ENCODE measurements at regions not wholly inside any gene's neighbourhood (a gene's known extent, or its start where the extent isn't known, plus 50 kb on each side); places are given as distances from the start of the nearest gene placed in this dataset.

- no peaks in the 10 kb centered on the region for H3K9me3 ChIP-seq
- no peaks in the 10 kb centered on the region for H3K27me3 ChIP-seq (ENCODE audit: insufficient read depth)
- no peaks in the 10 kb centered on the region for H3K36me3 ChIP-seq (replicated peaks in 1 of 2; ENCODE audit: control insufficient read depth in 1 of 2, insufficient read depth in 2 of 2, low read length in 1 of 2)
- peaks cover 0 to 10% of the 10 kb centered on the region in 2 experiments; a peak in 1 of 4 replicates for H3K4me1 ChIP-seq (ENCODE audit: control insufficient read depth in 1 of 2, insufficient read depth in 2 of 2, low read depth in 1 of 2, low read length in 1 of 2)
- H3K4me3 ChIP-seq (ENCODE audit: low read depth in 2 of 2, low read length in 1 of 2), result no peak overlapping the region
- H3K27ac ChIP-seq (ENCODE audit: low read depth in 2 of 2, low read length in 1 of 2), result no peak overlapping the region
- H2AFZ ChIP-seq (ENCODE audit: low read depth), result no peak overlapping the region
- H3K9me2 ChIP-seq, result no peaks in the 10 kb centered on the region
- peaks cover under 1% of the 10 kb centered on the region for H3F3A ChIP-seq (replicated peaks; ENCODE audit: insufficient read depth)
- H3K9ac ChIP-seq, result no peak overlapping the region
- no peak for DNase-seq
- ChIA-PET POLR2A (no interaction called here), CTCF (interaction anchor here (1.1 to 2.7 kb wide), 3 partner anchors 9 to 69 kb away, joined by 3 to 17 read pairs (median 3); no protein-coding TSS in a partner anchor)
- WGBS (ENCODE audit: low lambda C conversion rate), result 31% methylated on average over 2 of the region's 3 CpGs
- no peaks in the 10 kb centered on the region for H4K20me1 ChIP-seq (ENCODE audit: insufficient read depth)
- TF ChIP-seq CHD2 (IDR thresholded peaks at IDR 0.05; ENCODE audit: low read length, partially characterized antibody), result no peak
- TF ChIP-seq REST (IDR thresholded peaks at IDR 0.05; ENCODE audit: low read depth, low read length), result no peak
- TF ChIP-seq MAX (IDR thresholded peaks at IDR 0.05; ENCODE audit: low read depth), result no peak
- no peak overlapping the region for H3K4me2 ChIP-seq
- H3K79me2 ChIP-seq (ENCODE audit: insufficient read depth), result no peaks in the 10 kb centered on the region
Measured at GRCh38 chr3:181288145-181288544, 298.6 kb upstream of the DNAJC19 start.

GRCh38 chr3:181279239-181279565 is 289.7 kb upstream of the DNAJC19 start:
- Histone ChIP-seq H3K9me2 (no peaks in the 10 kb centered on the region), H3K9ac (no peak overlapping the region), H3K4me1 (ENCODE audit: control insufficient read depth in 1 of 2, insufficient read depth in 2 of 2, low read depth in 1 of 2, low read length in 1 of 2) (no peaks in the 10 kb centered on the region; a peak in 1 of 4 replicates), H3K79me2 (ENCODE audit: insufficient read depth) (no peaks in the 10 kb centered on the region), H4K20me1 (ENCODE audit: insufficient read depth) (no peaks in the 10 kb centered on the region), H3K27ac (ENCODE audit: low read depth in 2 of 2, low read length in 1 of 2) (no peak overlapping the region), H3K27me3 (ENCODE audit: insufficient read depth) (no peaks in the 10 kb centered on the region), H3K4me2 (no peak overlapping the region), H2AFZ (ENCODE audit: low read depth) (no peak overlapping the region), H3K36me3 (replicated peaks in 1 of 2; ENCODE audit: control insufficient read depth in 1 of 2, insufficient read depth in 2 of 2, low read length in 1 of 2) (no peaks in the 10 kb centered on the region), H3K9me3 (no peaks in the 10 kb centered on the region), H3F3A (replicated peaks; ENCODE audit: insufficient read depth) (no peaks in the 10 kb centered on the region), H3K4me3 (ENCODE audit: low read depth in 2 of 2, low read length in 1 of 2) (no peak overlapping the region)
- POLR2A ChIA-PET, result no interaction called here
- TF ChIP-seq YY1 (IDR thresholded peaks at IDR 0.05; ENCODE audit: low read depth), result no peak
- TF ChIP-seq USF2 (IDR thresholded peaks at IDR 0.05; ENCODE audit: borderline replicate concordance, low read depth, low read length), result no peak
- TF ChIP-seq GATA2 (CRISPR knock-in tag; IDR thresholded peaks at IDR 0.05), result no peak
- peak; percentile 72 for TF ChIP-seq RAD21 (IDR thresholded peaks at IDR 0.05; ENCODE audit: low read length)
- no peak for TF ChIP-seq FOXJ3 (CRISPR knock-in tag; IDR thresholded peaks at IDR 0.05)
- peak; percentile 31; the same call in 1 of the 2 replicates for TF ChIP-seq SMC3 (IDR thresholded peaks at IDR 0.05; ENCODE audit: low read depth, low read length)
- TF ChIP-seq JUND (IDR thresholded peaks at IDR 0.05), result no peak
- TF ChIP-seq MXI1 (IDR thresholded peaks at IDR 0.05; ENCODE audit: low read depth, low read length), result no peak
- no peak for TF ChIP-seq TCF12 (IDR thresholded peaks at IDR 0.05)
- no peak for TF ChIP-seq CHD2 (IDR thresholded peaks at IDR 0.05; ENCODE audit: low read length, partially characterized antibody)
- WGBS (ENCODE audit: low lambda C conversion rate), result 5% methylated on average over 2 of the region's 2 CpGs
- CTCF ChIA-PET, result interaction anchor here (0.6 to 4.3 kb wide), 77 partner anchors 9 to 1409 kb away, joined by 3 to 137 read pairs (median 4); partner anchors contain the start of gene SOX2
- DNase-seq, result peak; percentile 17

Data from SK-N-SH (cell line).